ENCODE measurements at regions not wholly inside any gene's neighbourhood (a gene's known extent, or its start where the extent isn't known, plus 50 kb on each side); places are given as distances from the start of the nearest gene placed in this dataset.
"Not testable (repeated sequence)": the region's sequence is repeated elsewhere in the genome, so short reads cannot be mapped to it uniquely, and the experiment has no call there.

DNA sequence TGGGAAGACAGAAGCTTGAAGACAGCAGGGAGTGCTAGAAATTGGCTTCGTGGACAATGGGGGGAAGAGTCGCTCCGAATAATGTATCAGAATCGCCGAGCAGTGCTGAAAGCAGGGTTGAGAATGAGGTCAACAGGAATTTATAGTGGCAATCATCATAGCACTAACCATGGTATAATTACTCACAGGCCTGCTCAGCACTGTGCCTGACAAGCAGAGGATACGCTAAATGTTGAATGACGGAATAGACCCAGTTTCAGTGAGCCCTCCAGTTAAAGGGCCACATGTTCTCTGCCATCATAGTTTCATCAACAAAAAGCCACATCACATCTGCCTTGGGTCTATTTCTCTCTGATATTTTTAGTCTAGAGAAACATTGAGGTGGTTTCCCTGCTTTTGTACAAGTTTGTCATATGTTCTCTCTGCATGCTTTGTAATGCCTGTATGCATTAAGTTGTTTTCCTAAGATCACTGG is 130.3 kb upstream of the EGLN3 start (continued):
- TF ChIP-seq ESRRA (CRISPR knock-in tag; IDR thresholded peaks at IDR 0.05; ENCODE audit: borderline replicate concordance) (no peak), TEAD4 (CRISPR knock-in tag; IDR thresholded peaks at IDR 0.05) (no peak), FOXK1 (CRISPR knock-in tag; IDR thresholded peaks at IDR 0.05) (no peak), ZNF138 (CRISPR knock-in tag; conservative IDR thresholded peaks at IDR 0.05) (no peak), JAZF1 (CRISPR knock-in tag; IDR thresholded peaks at IDR 0.05) (no peak), ZBTB43 (CRISPR knock-in tag; IDR thresholded peaks at IDR 0.05) (no peak)
- TF ChIP-seq, protein P1, sequence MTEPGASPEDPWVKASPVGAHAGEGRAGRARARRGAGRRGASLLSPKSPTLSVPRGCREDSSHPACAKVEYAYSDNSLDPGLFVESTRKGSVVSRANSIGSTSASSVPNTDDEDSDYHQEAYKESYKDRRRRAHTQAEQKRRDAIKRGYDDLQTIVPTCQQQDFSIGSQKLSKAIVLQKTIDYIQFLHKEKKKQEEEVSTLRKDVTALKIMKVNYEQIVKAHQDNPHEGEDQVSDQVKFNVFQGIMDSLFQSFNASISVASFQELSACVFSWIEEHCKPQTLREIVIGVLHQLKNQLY (CRISPR knock-in tag; IDR thresholded peaks at IDR 0.05) = no peak
- TF ChIP-seq, protein P2, sequence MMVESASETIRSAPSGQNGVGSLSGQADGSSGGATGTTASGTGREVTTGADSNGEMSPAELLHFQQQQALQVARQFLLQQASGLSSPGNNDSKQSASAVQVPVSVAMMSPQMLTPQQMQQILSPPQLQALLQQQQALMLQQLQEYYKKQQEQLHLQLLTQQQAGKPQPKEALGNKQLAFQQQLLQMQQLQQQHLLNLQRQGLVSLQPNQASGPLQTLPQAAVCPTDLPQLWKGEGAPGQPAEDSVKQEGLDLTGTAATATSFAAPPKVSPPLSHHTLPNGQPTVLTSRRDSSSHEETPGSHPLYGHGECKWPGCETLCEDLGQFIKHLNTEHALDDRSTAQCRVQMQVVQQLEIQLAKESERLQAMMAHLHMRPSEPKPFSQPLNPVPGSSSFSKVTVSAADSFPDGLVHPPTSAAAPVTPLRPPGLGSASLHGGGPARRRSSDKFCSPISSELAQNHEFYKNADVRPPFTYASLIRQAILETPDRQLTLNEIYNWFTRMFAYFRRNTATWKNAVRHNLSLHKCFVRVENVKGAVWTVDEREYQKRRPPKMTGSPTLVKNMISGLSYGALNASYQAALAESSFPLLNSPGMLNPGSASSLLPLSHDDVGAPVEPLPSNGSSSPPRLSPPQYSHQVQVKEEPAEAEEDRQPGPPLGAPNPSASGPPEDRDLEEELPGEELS (CRISPR knock-in tag; IDR thresholded peaks at IDR 0.05) = no peak
- TF ChIP-seq, protein P3, sequence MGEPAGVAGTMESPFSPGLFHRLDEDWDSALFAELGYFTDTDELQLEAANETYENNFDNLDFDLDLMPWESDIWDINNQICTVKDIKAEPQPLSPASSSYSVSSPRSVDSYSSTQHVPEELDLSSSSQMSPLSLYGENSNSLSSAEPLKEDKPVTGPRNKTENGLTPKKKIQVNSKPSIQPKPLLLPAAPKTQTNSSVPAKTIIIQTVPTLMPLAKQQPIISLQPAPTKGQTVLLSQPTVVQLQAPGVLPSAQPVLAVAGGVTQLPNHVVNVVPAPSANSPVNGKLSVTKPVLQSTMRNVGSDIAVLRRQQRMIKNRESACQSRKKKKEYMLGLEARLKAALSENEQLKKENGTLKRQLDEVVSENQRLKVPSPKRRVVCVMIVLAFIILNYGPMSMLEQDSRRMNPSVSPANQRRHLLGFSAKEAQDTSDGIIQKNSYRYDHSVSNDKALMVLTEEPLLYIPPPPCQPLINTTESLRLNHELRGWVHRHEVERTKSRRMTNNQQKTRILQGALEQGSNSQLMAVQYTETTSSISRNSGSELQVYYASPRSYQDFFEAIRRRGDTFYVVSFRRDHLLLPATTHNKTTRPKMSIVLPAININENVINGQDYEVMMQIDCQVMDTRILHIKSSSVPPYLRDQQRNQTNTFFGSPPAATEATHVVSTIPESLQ (CRISPR knock-in tag; IDR thresholded peaks at IDR 0.05) = no peak

GRCh38 chr14:34079643-34080042 is 128.8 kb upstream of the EGLN3 start:
- H3K9me3 Mint-ChIP-seq; H3K27me3 Mint-ChIP-seq (ENCODE audit: low read depth); DNase-seq (ENCODE audit: low spot score); H3K4me1 Mint-ChIP-seq; POLR2A ChIA-PET; ATAC-seq; H3K27ac Mint-ChIP-seq; H3K36me3 Mint-ChIP-seq; H3K4me3 Mint-ChIP-seq: not testable (repeated sequence)
- TF ChIP-seq HMGA2 (CRISPR knock-in tag; IDR thresholded peaks at IDR 0.05) = peak; percentile 93
- CTCF ChIA-PET = interaction anchor here (2.1 kb wide), 1 partner anchor 230 kb away, joined by 13 read pairs; no protein-coding TSS in a partner anchor

DNA sequence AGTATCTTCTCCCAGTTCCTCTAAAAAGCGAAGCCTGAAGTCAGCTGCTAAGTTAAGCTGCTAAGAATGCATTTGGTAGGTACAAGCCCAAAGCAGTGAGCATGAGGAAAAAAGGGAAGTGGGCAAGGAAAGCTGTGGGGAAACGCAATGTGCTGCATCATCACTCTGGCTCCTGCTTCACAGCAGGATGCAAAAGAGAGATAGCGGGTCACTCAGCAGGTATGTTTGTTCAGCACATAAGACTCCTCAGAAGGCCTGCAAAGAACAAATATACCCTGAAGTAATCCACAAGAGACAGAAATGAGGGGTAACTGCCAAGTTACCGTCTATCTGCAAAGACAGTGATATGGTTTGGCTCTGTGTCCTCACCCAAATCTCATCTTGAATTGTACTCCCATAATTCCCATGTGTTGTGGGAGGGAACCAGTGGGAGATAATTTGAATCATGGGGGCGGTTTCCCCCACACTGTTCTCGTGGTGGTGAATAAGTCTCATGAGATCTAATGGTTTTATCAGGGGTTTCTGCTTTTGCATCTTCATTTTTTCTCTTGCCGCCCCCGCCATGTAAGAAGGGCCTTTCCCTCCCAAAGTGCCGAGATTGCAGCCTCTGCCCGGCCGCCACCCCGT is 127.4 kb upstream of the EGLN3 start:
- POLR2A ChIA-PET = no interaction called here
- DNase-seq (ENCODE audit: low spot score) (no peak), ATAC-seq (no peak)
- Mint-ChIP-seq H3K9me3 (no peaks in the 10 kb centered on the region), H3K27ac (no peak overlapping the region), H3K4me1 (peaks cover 6% of the 10 kb centered on the region), H3K36me3 (no peaks in the 10 kb centered on the region), H3K4me3 (no peak overlapping the region), H3K27me3 (ENCODE audit: low read depth) (no peaks in the 10 kb centered on the region)
- CTCF ChIA-PET = no interaction called here
- TF ChIP-seq, protein P2 (CRISPR knock-in tag; IDR thresholded peaks at IDR 0.05) = no peak
- TF ChIP-seq CBFB (CRISPR knock-in tag; IDR thresholded peaks at IDR 0.05; ENCODE audit: low read depth) (no peak), GRHL2 (CRISPR knock-in tag; IDR thresholded peaks at IDR 0.05; ENCODE audit: insufficient replicate concordance, severe bottlenecking) (no peak), GABPB1 (CRISPR knock-in tag; IDR thresholded peaks at IDR 0.05) (0 out of 2 replicates have a peak, but pooled peaks have one; percentile 12)
